PC-9 (cell line): ENCODE measurements at regions not wholly inside any gene's neighbourhood (a gene's known extent, or its start where the extent isn't known, plus 50 kb on each side); places are given as distances from the start of the nearest gene placed in this dataset.

Experiments used
- EZH2 ChIP-seq: fragments of 200-600 bp; sonication (generic); IDR thresholded peaks from 2 replicates; pipeline ENCODE4 v1.8.0; 2017; ENCODE audit warnings: antibody characterized with exemption, low read depth
- TF ChIP-seq, protein P1 (sequence below): fragments of 200-600 bp; sonication (generic); conservative IDR thresholded peaks from 2 replicates; pipeline ENCODE4 v1.6.1; 2017; ENCODE audit warnings: mixed run types, antibody characterized with exemption, mild to moderate bottlenecking, moderate library complexity

DNA sequence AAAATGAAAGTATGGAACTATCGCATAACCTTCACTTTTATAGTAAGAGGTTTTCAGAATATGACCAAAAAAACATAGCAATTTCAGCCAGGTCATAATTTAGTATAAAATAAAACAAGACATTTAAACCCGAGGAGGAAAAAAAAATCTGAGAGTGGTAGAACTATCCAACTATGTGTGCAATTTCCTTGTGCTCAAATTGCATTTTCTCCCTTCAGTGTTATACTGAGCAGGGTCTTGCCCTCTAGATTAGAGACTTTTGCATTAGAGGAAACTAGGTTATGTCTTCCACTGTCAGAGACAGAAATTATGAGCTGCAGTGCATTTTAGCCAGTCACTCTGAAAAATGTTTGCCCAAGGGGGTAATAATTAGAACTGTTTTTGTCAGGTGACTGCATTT is 330.6 kb downstream of the NR2F1-AS1 start:
- TF ChIP-seq, protein P1, sequence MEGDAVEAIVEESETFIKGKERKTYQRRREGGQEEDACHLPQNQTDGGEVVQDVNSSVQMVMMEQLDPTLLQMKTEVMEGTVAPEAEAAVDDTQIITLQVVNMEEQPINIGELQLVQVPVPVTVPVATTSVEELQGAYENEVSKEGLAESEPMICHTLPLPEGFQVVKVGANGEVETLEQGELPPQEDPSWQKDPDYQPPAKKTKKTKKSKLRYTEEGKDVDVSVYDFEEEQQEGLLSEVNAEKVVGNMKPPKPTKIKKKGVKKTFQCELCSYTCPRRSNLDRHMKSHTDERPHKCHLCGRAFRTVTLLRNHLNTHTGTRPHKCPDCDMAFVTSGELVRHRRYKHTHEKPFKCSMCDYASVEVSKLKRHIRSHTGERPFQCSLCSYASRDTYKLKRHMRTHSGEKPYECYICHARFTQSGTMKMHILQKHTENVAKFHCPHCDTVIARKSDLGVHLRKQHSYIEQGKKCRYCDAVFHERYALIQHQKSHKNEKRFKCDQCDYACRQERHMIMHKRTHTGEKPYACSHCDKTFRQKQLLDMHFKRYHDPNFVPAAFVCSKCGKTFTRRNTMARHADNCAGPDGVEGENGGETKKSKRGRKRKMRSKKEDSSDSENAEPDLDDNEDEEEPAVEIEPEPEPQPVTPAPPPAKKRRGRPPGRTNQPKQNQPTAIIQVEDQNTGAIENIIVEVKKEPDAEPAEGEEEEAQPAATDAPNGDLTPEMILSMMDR, result no peak
- no peak for TF ChIP-seq EZH2
